Caki2 (cell line): ENCODE measurements at regions not wholly inside any gene's neighbourhood (a gene's known extent, or its start where the extent isn't known, plus 50 kb on each side); places are given as distances from the start of the nearest gene placed in this dataset.

Source experiments
- DNase-seq: peaks from one replicate; pipeline ENCODE4 v3.0.0-alpha.2; 2015; ENCODE audit warnings: low read depth
- in situ Hi-C: cut with HindIII; loops from 2 replicates; pipeline ENCODE4 v1.10.0; 2016; ENCODE audit warnings: low sequenced_read_pairs, low pct_unique_long_range_greater_than_20kb, mixed read lengths

- in situ Hi-C loops, result no loop called here
- DNase-seq, result no peak
These were observed 186.0 kb downstream of the PSMG1 start for GRCh38 chr21:38997051-38997842.

- in situ Hi-C loops, result no loop called here
These were observed 186.9 kb downstream of the PSMG1 start for GRCh38 chr21:38996355-38996754.

DNA sequence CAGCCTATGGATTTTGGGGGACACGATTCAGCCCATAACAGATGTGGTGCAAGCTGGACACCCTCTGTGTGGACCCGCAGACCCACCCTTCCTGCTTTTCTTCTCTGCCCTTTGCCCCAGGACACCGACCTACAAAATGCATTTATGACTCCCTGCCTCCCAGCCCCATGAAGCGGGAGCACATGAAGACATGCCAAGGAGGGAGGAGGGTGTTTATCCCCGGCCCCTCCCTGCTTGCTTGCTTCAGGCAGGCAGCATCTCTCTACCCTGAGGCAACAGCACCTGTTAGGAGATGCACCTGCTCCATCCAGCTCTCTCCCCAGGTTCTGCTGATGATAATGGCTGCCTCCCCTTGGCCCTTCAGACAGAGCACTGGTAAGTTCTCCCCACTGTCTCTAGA is 187.5 kb downstream of the PSMG1 start:
- DNase-seq, result no peak
- in situ Hi-C loops, result no loop called here

More at GRCh38 chr21:38996355-38996754, 186.9 kb downstream of the PSMG1 start:
- no peak for DNase-seq

- no peak for DNase-seq
- in situ Hi-C loops, result no loop called here
These were observed 188.1 kb downstream of the PSMG1 start for GRCh38 chr21:38995071-38995669.

DNA sequence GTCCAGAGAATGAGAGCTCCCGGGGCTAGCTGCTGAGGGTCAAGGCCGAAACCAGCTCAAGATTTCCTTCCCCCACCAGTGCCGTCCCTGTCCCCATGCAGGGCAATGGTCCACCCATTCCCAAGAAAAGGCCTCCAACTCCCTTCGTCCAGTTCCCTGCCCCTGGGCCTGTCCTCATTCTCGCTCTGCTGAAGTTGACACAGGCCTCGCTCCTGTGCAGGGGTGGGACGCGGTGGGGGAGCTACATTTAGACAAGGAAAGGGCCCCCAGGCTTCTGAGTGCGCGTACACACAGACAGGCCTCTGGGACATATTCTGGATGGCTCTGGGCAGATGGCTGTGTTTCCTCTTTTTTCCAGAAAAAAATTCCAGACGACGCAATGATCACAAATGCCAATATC is 188.3 kb downstream of the ETS2 start:
- DNase-seq, result no peak
- in situ Hi-C loops, result no loop called here

GRCh38 chr21:38993561-38993960 is 187.8 kb downstream of the ETS2 start:
- peak; percentile 61 for DNase-seq
- in situ Hi-C loops, result no loop called here

GRCh38 chr21:38992737-38993136 is 187.0 kb downstream of the ETS2 start:
- in situ Hi-C loops, result no loop called here
- no peak for DNase-seq

- in situ Hi-C loops, result no loop called here
- no peak for DNase-seq
These were observed 184.7 kb downstream of the ETS2 start for GRCh38 chr21:38990424-38990794.

GRCh38 chr21:38989745-38990423 is 184.2 kb downstream of the ETS2 start:
- in situ Hi-C loops, result no loop called here
- no peak for DNase-seq

- no peak for DNase-seq
- in situ Hi-C loops, result no loop called here
These were observed 183.6 kb downstream of the ETS2 start for GRCh38 chr21:38989379-38989744.

DNA sequence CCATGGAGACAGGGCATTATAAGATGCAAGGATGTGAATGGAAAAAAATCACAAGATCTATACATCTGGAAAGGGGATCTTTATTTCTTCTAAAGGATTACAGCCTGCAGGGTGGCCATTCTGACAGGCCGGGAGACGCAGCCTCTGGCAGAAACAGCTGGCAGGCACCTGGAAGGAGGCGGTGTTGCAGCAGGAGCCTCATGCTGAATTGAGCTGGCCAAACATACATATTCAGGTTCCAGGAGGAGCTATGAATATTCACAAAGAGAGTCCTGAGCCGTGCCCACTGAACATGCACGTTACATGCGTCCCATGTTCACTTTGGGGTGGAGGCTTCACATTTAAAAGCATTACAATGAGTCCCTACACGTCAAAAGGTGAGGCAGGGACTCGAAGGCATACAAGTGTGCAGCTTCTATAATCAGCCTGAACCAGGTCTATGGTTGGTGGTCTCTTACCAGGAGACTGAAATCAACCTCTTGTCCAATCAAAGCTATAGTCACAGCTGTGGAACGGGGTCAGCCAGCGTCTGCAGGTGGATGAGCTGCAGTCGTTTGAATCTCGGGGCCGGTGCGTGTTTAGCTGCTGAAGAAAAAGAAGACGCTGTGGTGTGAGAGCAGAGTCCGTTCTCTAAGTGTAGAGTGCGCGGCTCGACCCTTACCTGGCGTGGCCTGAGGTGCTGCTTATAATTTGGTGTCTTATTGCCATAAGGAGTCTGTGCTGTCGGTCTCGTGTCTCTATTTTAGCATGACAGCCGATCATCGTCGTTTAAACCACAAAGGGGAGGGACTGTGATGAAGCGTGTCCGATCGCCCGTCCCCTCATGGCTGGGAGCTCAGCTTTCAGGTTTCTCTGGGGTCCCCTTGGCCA is 183.0 kb downstream of the ETS2 start:
- no peak for DNase-seq
- in situ Hi-C loops, result no loop called here

DNA sequence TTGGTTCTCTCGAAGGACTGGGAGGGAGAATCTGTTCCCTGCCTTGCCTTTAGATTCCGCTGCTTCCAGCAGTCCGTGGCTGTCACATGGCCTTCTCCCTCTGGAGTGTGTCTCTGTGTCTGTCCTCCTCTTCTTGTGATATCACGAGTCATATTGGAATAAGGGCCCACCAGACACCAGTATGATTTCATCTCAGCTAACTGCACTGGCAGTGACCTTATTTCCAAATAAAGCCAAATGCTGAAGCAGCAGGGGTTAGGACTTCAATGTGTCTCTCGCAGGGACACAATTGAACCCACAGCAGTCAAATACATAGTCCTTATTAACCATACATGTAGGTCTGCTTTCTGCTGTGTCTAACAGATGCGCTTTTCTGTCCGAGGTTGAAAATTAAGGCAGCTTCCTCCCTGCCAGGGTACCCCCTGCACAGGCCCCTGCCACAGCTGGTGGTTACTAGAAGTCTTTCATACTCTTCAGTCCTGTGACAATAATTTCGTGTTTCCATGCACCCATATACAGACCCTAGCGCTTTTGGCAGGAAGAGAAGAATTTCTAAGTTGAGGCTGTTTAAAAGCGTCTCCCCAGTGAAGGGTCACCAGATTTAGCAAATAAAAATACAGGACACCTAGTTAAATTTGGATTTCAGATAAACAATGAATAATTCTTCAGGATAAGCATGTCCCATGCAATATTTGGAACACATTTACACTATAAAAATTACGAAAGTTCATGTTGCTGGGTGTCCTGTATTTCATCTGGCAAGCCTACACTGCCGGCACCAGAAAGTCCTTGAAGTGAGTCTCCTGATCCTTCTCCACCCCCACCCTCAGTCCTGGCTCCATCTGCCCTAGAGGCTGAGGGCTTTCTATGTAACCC is 182.1 kb downstream of the ETS2 start:
- in situ Hi-C loops, result no loop called here
- DNase-seq, result no peak

- no peak for DNase-seq
- in situ Hi-C loops, result no loop called here
These were observed 181.3 kb downstream of the ETS2 start for GRCh38 chr21:38986806-38987632.

GRCh38 chr21:38986406-38986805 is 180.7 kb downstream of the ETS2 start:
- no peak for DNase-seq
- in situ Hi-C loops, result no loop called here

- in situ Hi-C loops, result no loop called here
- DNase-seq, result no peak
These were observed 180.0 kb downstream of the ETS2 start for GRCh38 chr21:38985568-38986378.

DNA sequence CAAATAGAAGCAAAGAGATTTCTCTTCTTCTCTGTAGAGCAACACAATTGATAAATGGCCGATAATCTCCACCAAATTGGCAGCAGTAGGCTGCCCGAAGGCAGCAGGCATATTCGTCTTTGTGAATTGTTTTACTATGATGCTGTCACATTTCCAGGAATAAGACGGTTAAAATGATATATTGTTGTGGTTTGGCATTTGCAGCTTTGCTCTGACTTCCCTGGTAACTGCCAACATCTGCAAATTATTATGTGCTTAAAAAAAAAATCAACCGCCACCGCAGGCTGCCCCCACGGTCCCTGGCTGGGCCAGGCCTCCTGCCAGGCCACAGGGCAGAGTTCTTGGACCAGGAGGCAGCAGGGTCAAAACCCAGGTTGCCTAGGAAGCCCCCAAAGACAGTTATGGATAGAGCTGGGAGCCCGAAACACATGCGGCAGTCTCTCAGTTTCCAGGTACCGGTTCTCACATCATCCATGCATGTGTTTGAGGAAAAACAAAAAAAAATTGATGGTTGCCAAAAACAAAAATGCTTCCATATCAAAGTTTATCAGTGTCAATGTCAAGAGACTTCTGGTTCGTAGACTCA is 179.3 kb downstream of the ETS2 start:
- in situ Hi-C loops, result no loop called here
- DNase-seq, result no peak
